Stimulated activated naive CD8-positive, alpha-beta T cell treated with anti-CD3 and anti-CD28 coated beads, Interleukin-15, Interleukin-2, amounts not matched to agents 100 U/mL and 50 U/mL, for 24 hours (primary cell): ENCODE measurements at regions not wholly inside any gene's neighbourhood (a gene's known extent, or its start where the extent isn't known, plus 50 kb on each side); places are given as distances from the start of the nearest gene placed in this dataset.
A peak's percentile ranks its signal among the peaks of the same experiment; 100 is the strongest.
"Not testable (repeated sequence)": the region's sequence is repeated elsewhere in the genome, so short reads cannot be mapped to it uniquely, and the experiment has no call there.

Experiments used
- ATAC-seq: fragments of 150-1000 bp; cut with Tn5 transposase; one replicate; pipeline ENCODE4 v1.10.0; 2021
- DNase-seq: peaks from one replicate; pipeline ENCODE4 v3.0.0; 2021

GRCh38 chr11:90532125-90532524, 309.3 kb upstream of the CHORDC1 start:
- no peak for ATAC-seq
- no peak for DNase-seq

GRCh38 chr11:90531001-90531400, 308.2 kb upstream of the CHORDC1 start:
- ATAC-seq, result no peak

DNA sequence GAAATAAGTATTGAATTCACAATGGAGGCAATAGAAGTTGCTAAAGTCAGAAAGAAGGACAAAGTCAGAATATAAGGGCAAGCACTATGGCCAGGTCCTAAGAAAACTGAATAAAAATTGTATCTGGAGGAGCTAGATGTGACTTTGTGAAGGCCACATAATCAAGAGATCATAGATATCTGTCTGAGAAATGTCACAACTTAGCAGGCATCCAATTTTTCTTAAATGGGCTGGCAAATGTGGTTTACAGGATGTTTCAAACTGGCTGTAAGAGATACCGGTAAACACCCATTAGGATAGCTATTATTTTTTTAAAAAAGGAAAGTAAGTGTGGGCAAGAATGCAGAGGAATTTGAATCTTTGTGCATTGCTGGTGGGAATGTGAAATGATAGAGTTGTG, 303.1 kb upstream of the CHORDC1 start:
- DNase-seq, result no peak
- ATAC-seq, result no peak

More at GRCh38 chr11:90531001-90531400, 308.2 kb upstream of the CHORDC1 start:
- DNase-seq, result no peak

DNA sequence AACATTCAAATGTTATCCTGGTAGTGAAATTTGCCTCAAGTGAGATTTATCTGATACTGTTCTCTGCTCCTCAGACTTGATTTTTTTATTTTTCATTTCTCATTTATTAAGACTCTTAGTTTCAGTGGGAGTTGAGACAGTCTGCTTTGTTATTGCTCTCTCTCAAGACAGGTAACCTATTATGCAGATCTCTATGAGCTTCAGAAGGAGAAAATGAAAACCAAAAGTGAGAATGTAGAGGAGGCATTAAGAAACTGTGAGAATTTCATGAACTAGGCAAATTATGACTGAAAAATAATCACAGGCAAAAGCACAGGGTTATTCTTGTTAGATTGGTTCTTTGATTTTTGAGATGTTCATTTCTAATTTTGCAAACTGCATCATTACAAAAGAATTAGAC, 290.0 kb upstream of the CHORDC1 start:
- ATAC-seq, result no peak
- no peak for DNase-seq

DNA sequence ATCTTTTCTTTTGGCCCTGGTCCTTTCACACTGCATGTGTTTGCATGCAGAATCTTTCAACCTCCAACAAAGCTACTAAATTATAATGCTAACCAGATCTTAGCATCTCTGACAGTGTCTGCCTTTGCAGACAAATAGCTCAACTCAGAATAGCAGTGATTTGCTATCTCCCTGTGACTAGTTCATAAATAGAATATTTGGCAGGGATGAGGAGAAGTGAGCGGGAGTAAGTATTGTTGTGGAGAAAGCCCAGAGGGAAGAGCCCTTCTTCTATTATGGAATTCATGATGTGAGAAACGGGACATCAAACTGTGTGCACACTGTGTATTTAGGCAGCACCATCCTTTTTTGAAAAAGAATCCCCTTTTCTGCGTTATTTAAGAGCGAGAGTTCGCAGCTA, 288.0 kb upstream of the CHORDC1 start:
- ATAC-seq (no peak), DNase-seq (no peak)

- DNase-seq (no peak), ATAC-seq (no peak)
These were observed 278.2 kb upstream of the CHORDC1 start for GRCh38 chr11:90500922-90501568.

- DNase-seq, result no peak
- ATAC-seq, result no peak
These were observed 273.9 kb upstream of the CHORDC1 start for GRCh38 chr11:90496722-90497121.

DNA sequence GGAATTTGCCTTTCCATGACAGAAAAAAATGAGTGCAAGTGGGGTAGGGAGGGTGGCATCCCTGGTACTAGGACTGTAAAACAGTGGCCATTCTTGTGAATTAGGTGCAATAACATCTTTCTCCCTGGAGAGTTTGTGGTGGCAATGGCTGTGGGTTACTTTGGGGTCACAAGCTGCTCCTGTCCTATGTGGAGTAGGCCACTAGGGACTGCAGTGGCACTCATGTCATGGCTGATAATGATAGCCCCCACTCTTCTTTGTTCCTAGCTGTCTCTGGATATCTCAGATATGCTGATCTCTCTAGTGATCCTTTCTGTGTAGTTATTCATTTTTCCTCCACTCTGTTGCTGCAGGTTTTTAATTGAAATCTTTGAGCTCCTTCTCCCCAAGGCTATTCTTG, 270.5 kb upstream of the CHORDC1 start:
- no peak for DNase-seq
- ATAC-seq, result no peak

- DNase-seq, result no peak
- ATAC-seq, result no peak
These were observed 268.6 kb upstream of the CHORDC1 start for GRCh38 chr11:90491466-90491865.

- no peak for ATAC-seq
- DNase-seq, result peak; percentile 16
These were observed 253.7 kb upstream of the CHORDC1 start for GRCh38 chr11:90476442-90477007.

DNA sequence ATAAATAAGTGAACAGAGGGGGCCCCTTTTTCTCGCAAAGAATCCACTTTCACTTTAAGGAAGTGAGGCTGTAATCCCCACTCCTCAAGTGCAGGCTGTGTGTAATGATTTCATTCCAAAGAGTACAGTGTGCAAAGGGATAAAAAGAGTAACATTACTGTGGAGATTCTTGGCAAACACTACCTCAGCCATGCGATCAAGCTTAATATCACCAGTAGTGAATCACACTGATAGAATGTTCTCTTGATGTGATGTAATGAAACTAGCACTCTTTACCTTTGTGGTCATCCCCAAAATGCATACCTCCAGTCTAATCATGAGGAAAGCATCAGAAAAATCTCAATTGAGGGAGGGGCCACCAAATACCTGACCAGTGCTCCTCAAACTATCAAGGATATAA, 246.1 kb upstream of the CHORDC1 start:
- DNase-seq, result no peak
- ATAC-seq, result no peak

- no peak for ATAC-seq
- no peak for DNase-seq
These were observed 242.7 kb upstream of the CHORDC1 start for GRCh38 chr11:90465553-90465952.

DNA sequence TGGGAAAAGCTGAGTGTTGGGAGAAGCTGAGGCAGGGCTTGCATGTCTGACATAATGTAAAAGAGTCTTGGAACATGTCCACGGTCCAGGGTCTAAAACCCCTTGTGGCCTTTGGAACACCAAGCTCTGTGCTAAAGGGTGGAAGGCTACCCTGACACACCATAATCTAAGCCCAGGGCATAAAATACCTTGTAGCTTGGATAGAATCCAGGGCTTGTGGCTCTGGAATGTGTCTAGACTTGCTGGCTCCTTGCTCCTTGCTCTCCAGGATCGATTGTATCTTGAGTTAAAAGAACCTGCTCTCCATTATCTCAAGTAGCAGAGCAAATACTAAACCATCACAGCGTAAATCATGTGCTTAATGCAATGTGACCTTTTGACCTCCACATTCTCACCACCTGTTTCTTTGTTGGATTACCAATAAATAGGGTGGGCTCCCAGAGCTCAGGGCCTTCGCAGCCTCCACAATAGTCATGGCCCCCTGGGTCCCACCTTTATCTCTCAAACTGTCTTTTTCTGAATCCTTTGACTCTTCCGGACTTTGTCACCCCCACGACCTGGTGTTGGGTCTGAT, 232.6 kb upstream of the CHORDC1 start:
- not testable (repeated sequence) for DNase-seq

DNA sequence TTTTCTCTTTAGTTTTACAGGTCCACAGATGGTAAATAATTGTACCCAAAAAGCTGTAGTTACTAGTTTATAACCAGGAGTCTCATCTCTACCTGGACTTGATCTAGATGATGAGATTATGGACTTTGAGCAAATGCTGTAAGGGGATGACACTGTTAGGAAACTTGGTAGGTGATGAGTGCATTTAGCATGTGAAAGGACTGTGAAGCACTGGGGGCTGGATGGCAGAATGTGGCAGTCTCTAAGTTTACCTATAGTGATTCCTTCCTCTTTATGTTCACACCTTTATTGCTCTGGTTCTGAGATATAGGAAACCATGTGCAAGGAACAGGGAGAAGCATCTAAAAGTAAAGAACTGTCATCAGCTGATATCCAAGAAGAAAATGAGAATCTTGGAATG, 230.7 kb upstream of the CHORDC1 start:
- ATAC-seq (no peak), DNase-seq (no peak)

More for the DNA sequence above, 232.6 kb upstream of the CHORDC1 start:
- ATAC-seq, result not testable (repeated sequence)

DNA sequence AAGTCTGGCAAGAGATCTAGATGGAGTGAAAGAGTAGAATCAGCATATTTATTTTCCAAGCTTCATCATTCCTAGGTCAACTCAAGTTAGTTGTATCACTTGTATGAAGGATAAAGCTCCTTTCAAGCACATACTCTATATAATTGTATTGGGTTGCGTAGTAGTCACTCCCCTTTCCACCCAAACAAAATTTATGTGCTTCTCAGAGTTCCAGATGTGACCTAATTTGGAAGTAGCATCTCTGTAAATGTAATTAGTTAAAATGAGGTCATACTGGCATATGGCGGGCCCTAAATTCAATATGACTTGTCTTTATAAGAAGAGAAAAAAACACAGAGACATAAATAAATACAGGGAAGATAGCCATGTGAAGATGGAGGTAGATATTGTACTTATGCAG, 226.8 kb upstream of the CHORDC1 start:
- DNase-seq (no peak), ATAC-seq (no peak)

GRCh38 chr11:90448256-90448655, 225.4 kb upstream of the CHORDC1 start:
- ATAC-seq, result no peak
- no peak for DNase-seq

GRCh38 chr11:90447618-90448017, 224.8 kb upstream of the CHORDC1 start:
- DNase-seq, result no peak
- no peak for ATAC-seq

DNA sequence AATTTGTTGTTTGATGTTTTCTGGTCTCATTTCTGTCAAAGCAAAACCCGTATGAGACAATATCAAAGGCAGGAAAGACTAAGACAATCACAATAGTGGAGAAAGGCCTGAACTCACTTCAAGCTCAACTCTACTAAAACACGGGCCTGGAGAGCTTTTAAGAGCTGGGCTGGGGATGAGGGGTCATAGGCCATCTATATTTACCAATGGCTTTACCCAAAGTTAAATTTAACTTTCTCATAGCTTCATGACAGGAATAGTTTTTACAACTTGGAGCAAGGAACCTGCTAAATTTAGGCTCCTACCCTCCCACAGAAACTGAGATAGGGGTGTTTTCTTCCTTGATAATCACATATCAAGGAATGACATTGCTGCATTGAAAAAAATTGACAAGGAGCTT, 223.4 kb upstream of the CHORDC1 start:
- DNase-seq, result no peak
- ATAC-seq, result no peak

DNA sequence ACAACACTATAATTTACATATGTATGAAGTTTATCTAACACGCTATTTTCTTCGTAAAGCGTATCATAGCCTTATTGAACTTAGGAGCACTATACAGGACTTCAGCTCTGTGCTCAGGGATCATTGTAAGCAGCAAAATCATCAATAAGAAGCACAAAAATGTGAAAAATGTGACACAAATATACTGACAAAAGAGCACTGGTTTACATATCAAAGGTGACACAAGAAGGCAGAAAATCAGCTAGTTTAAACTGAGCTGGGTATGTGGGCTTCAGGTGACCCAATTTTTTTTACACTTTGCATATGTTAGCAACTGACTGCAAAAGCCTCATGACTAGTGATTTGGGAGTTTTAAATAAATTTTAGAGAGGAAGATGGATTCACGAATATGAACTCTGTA, 215.2 kb upstream of the CHORDC1 start:
- no peak for DNase-seq
- no peak for ATAC-seq

DNA sequence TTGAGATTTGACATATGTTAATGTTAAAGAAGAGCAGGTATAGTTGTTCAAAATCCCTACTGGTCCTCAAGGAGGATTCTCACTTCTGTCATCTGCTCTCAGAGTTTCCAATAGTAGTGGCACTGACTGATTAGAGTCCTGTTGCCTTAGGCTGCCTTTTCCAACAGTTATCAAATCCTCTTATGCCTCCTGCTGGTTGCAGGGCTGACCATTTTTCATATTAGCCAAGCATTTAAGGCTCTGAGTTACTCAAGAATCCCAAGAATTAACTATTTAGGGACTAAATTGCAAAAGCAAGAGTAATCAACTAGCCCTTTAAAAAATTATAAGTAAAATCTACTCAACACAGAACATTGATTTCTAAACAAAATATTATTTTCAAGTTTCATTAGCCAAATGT, 212.0 kb upstream of the CHORDC1 start:
- no peak for ATAC-seq
- DNase-seq, result no peak

DNA sequence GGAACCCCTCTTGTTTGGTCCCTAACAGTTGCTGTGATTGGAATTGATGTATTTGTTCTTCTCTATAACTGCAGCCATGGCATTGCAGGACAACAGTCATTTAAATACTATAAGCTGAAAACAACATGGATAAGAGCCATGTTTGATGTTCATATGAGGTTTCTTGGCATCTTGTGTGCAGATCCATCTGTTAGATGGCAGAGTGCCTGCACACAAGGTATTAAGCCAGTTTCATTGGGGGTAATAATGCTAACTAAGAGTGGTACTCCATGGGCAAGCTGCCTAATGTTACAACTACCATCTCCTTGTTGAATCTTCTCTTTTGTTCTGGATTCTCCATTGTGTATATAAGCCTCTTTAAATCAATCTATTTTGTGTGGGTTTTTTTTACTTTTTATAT, 206.0 kb upstream of the CHORDC1 start:
- ATAC-seq (no peak), DNase-seq (no peak)

- ATAC-seq, result no peak
- DNase-seq, result no peak
These were observed 203.6 kb upstream of the CHORDC1 start for GRCh38 chr11:90426442-90426841.

DNA sequence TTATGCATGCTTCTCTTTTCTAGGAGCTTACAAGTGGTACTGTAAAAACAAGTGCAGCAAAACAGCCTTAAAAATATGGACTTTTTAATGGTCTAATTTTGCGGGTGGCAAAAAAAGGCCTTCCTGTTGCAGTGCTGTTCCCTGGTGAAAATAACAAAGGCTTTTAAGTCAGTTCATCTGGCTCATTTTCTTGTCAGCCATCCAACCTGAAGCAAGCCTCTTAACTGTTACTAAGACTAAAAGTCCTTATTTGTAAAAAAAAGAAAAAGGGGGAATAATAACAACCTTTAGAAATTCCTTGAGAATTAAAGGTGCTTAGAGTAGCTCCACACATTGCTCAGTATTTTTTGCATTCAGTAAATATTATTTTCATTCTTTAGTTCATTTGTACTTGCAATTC, 200.5 kb upstream of the CHORDC1 start:
- DNase-seq (no peak), ATAC-seq (no peak)

- ATAC-seq, DNase-seq: not testable (repeated sequence)
These were observed 199.9 kb upstream of the CHORDC1 start for GRCh38 chr11:90422787-90423186.
